ENCODE measurements at regions not wholly inside any gene's neighbourhood (a gene's known extent, or its start where the extent isn't known, plus 50 kb on each side); places are given as distances from the start of the nearest gene placed in this dataset.

- TF ChIP-seq ZNF274 (IDR thresholded peaks at IDR 0.05; ENCODE audit: low read depth, low read length) (no peak), YY1 (IDR thresholded peaks at IDR 0.05; ENCODE audit: insufficient read depth, insufficient read length) (no peak)
Observed at GRCh38 chr2:11998218-11998617, 251.8 kb downstream of the LPIN1 start.
